H9 (cell line): ENCODE measurements at regions not wholly inside any gene's neighbourhood (a gene's known extent, or its start where the extent isn't known, plus 50 kb on each side); places are given as distances from the start of the nearest gene placed in this dataset.

Experiments
- DNase-seq: peaks from one replicate; pipeline ENCODE4 v3.0.0-alpha.2; 2017
- H2AFZ ChIP-seq: one replicate; pipeline ENCODE4 v1.6.1; 2013; ENCODE audit warnings: mild to moderate bottlenecking, low read length, control low read depth, moderate library complexity
- H2AK5ac ChIP-seq: 2 replicates; pipeline ENCODE4 v1.6.1; 2013; ENCODE audit warnings: low read length, control low read depth, mixed read lengths; ENCODE audit not compliant: insufficient read length
- H2BK120ac ChIP-seq: one replicate; pipeline ENCODE4 v1.6.1; 2013; ENCODE audit warnings: low read depth, mild to moderate bottlenecking, low read length, control low read depth, inconsistent platforms; ENCODE audit not compliant: poor library complexity, severe bottlenecking
- H2BK12ac ChIP-seq: 2 replicates; pipeline ENCODE4 v1.6.1; 2013; ENCODE audit warnings: low read length, control low read depth, mixed read lengths, low read depth; ENCODE audit not compliant: insufficient read length
- H2BK15ac ChIP-seq: 2 replicates; pipeline ENCODE4 v1.6.1; 2013; ENCODE audit warnings: low read depth, low read length, control low read depth
- H2BK20ac ChIP-seq: one replicate; pipeline ENCODE4 v1.6.1; 2013; ENCODE audit warnings: low read depth, mild to moderate bottlenecking, low read length, control low read depth, inconsistent platforms; ENCODE audit not compliant: poor library complexity, severe bottlenecking
- H2BK5ac ChIP-seq: 2 replicates; pipeline ENCODE4 v1.6.1; 2013; ENCODE audit warnings: low read length, control low read depth, mixed read lengths; ENCODE audit not compliant: insufficient read length
- H3K14ac ChIP-seq: 2 replicates; pipeline ENCODE4 v1.6.1; 2013; ENCODE audit warnings: low read length, control low read depth; ENCODE audit not compliant: insufficient read depth
- H3K18ac ChIP-seq: 2 replicates; pipeline ENCODE4 v1.6.1; 2013; ENCODE audit warnings: low read depth, mild to moderate bottlenecking, mixed read lengths, low read length, control low read depth; ENCODE audit not compliant: insufficient read length
- H3K23ac ChIP-seq: 2 replicates; pipeline ENCODE4 v1.6.1; 2013; ENCODE audit warnings: low read length, control low read depth, mixed read lengths, low read depth; ENCODE audit not compliant: insufficient read length
- H3K23me2 ChIP-seq: 2 replicates; pipeline ENCODE4 v1.6.1; 2013; ENCODE audit warnings: low read depth, mild to moderate bottlenecking, mixed read lengths, low read length, control low read depth; ENCODE audit not compliant: insufficient read length, poor library complexity, severe bottlenecking
- H3K27ac ChIP-seq: 2 replicates; pipeline ENCODE4 v1.5.1; 2013; ENCODE audit warnings: low read length, control low read depth, mixed read lengths, low read depth; ENCODE audit not compliant: insufficient read length
- H3K27me3 ChIP-seq: 2 replicates; pipeline ENCODE4 v1.6.1; 2013; ENCODE audit warnings: low read length, control low read depth, inconsistent platforms; ENCODE audit not compliant: insufficient read depth
- H3K4ac ChIP-seq: 2 replicates; pipeline ENCODE4 v1.6.1; 2013; ENCODE audit warnings: low read depth, mild to moderate bottlenecking, control low read depth, inconsistent platforms, low read length, moderate library complexity
- H3K4me1 ChIP-seq: 2 replicates; pipeline ENCODE4 v1.6.1; 2013; ENCODE audit warnings: low read length, control low read depth, inconsistent platforms; ENCODE audit not compliant: insufficient read depth
- H3K4me2 ChIP-seq: 2 replicates; pipeline ENCODE4 v1.6.1; 2013; ENCODE audit warnings: low read length, control low read depth, mixed read lengths; ENCODE audit not compliant: insufficient read length, insufficient read depth
- H3K56ac ChIP-seq: 2 replicates; pipeline ENCODE4 v1.6.1; 2013; ENCODE audit warnings: low read depth, mild to moderate bottlenecking, mixed read lengths, low read length, control low read depth; ENCODE audit not compliant: insufficient read length
- H3K79me1 ChIP-seq: 2 replicates; pipeline ENCODE4 v1.6.1; 2013; ENCODE audit warnings: low read depth, mild to moderate bottlenecking, moderate library complexity, low read length, control low read depth, inconsistent platforms; ENCODE audit not compliant: insufficient read depth, poor library complexity, severe bottlenecking
- H3K79me2 ChIP-seq: 2 replicates; pipeline ENCODE4 v1.6.1; 2013; ENCODE audit warnings: low read length, control low read depth, inconsistent platforms; ENCODE audit not compliant: insufficient read depth
- H3K9ac ChIP-seq: 2 replicates; pipeline ENCODE4 v1.6.1; 2013; ENCODE audit warnings: low read length, control low read depth, mixed read lengths; ENCODE audit not compliant: insufficient read length; ENCODE audit errors: extremely low read depth
- H3K9me3 ChIP-seq: one replicate; pipeline ENCODE4 v1.6.1; 2013; ENCODE audit warnings: low read depth, low read length, inconsistent platforms; ENCODE audit not compliant: control insufficient read depth
- H3T11ph ChIP-seq: one replicate; pipeline ENCODE4 v1.6.1; 2013; ENCODE audit warnings: mild to moderate bottlenecking, low read length, control low read depth, inconsistent platforms
- H4K20me1 ChIP-seq: one replicate; pipeline ENCODE4 v1.6.1; 2013; ENCODE audit not compliant: control insufficient read depth, insufficient read length, insufficient read depth
- H4K5ac ChIP-seq: 2 replicates; pipeline ENCODE4 v1.6.1; 2013; ENCODE audit warnings: low read depth, mild to moderate bottlenecking, mixed read lengths, low read length, control low read depth; ENCODE audit not compliant: insufficient read length
- H4K8ac ChIP-seq: replicated peaks from 2 replicates; pipeline ENCODE4 v1.6.1; 2013; ENCODE audit warnings: low read length, control low read depth, mixed read lengths, low read depth; ENCODE audit not compliant: insufficient read length
- H4K91ac ChIP-seq: 2 replicates; pipeline ENCODE4 v1.6.1; 2013; ENCODE audit warnings: low read depth, mild to moderate bottlenecking, moderate library complexity, mixed read lengths, low read length, control low read depth; ENCODE audit not compliant: insufficient read length
- H3K27ac Mint-ChIP-seq, 3 experiments: 2 replicates in 2 of 3; 3 replicates in 1 of 3; pipeline ENCODE4 v1.8.0; 2020 to 2021; ENCODE audit warnings: mixed read lengths in 3 of 3, mild to moderate bottlenecking in 1 of 3, moderate library complexity in 1 of 3
- H3K27me3 Mint-ChIP-seq: 2 replicates; pipeline ENCODE4 v1.8.0; 2021; ENCODE audit warnings: low read depth, mild to moderate bottlenecking, moderate library complexity, mixed read lengths
- H3K36me3 Mint-ChIP-seq, 3 experiments: 2 replicates in 2 of 3; 3 replicates in 1 of 3; pipeline ENCODE4 v1.8.0; 2020 to 2021; ENCODE audit warnings: low read depth in 3 of 3, mixed read lengths in 3 of 3; ENCODE audit not compliant: insufficient read depth in 1 of 3
- H3K4me1 Mint-ChIP-seq, 2 experiments: 2 replicates each; pipeline ENCODE4 v1.8.0; 2020; ENCODE audit warnings: mixed read lengths in 2 of 2
- H3K4me3 Mint-ChIP-seq, 2 experiments: 2 replicates in 1 of 2; 3 replicates in 1 of 2; pipeline ENCODE4 v1.8.0; 2020 to 2021; ENCODE audit warnings: mild to moderate bottlenecking in 2 of 2, mixed read lengths in 2 of 2, moderate library complexity in 1 of 2
- H3K9me3 Mint-ChIP-seq, 2 experiments: 2 replicates in 1 of 2; 3 replicates in 1 of 2; pipeline ENCODE4 v1.8.0; 2020; ENCODE audit warnings: mild to moderate bottlenecking in 2 of 2, mixed read lengths in 2 of 2, moderate library complexity in 1 of 2
- CTCF ChIP-seq: fragments of 200-600 bp; sonication (generic); conservative IDR thresholded peaks from 3 replicates; pipeline ENCODE4 v1.8.0; 2021; ENCODE audit warnings: antibody characterized with exemption, mild to moderate bottlenecking
- WGBS: extraction: QIAGEN DNeasy Blood & Tissue Kit; methylation state at CpG from one replicate; pipeline ENCODE4 v1.1.7; 2013; ENCODE audit warnings: missing lambda C conversion rate, low lambda C conversion rate, mixed read lengths; ENCODE audit not compliant: insufficient read length; ENCODE audit errors: extremely low coverage; 5-methylcytosine and 5-hydroxymethylcytosine counted together

DNA sequence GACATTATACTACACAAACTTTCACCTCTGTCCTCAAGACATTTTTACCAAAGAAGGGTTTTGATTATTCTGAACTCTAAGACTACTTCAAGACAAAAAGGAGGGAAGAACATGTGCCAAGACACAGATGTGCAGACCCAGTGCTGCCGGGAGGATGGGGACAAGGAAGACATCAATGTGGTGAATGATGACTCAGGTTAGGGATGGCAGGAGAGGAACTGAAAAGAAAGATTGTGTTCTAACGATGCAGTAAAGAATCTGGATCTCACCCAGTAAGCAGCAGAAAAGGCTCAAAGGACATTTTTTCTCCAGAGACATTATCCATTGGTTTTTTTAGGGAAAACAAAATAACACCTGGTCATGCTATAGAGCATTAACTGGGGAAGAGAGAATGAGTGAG is 449.9 kb upstream of the NR2F2 start:
- Histone ChIP-seq H3K79me2 (no peaks in the 10 kb centered on the region), H3K14ac (no peak overlapping the region), H3K4ac (no peak overlapping the region), H2BK12ac (no peak overlapping the region), H3K18ac (no peak overlapping the region), H3K9me3 (no peaks in the 10 kb centered on the region), H2BK20ac (no peak overlapping the region), H2AK5ac (no peak overlapping the region), H4K8ac (no peak overlapping the region), H3T11ph (no peak overlapping the region), H3K23me2 (no peaks in the 10 kb centered on the region), H4K20me1 (no peaks in the 10 kb centered on the region), H2BK120ac (no peak overlapping the region), H3K4me1 (peaks cover 6% of the 10 kb centered on the region; the same call in 1 of the 2 replicates), H3K27me3 (no peaks in the 10 kb centered on the region), H3K4me2 (no peak overlapping the region), H3K9ac (no peak overlapping the region), H3K56ac (no peak overlapping the region), H3K27ac (no peak overlapping the region), H2AFZ (no peak overlapping the region), H2BK15ac (no peak overlapping the region), H3K23ac (no peak overlapping the region), H2BK5ac (no peak overlapping the region), H3K79me1 (no peaks in the 10 kb centered on the region), H4K91ac (no peak overlapping the region), H4K5ac (no peak overlapping the region)
- Mint-ChIP-seq H3K36me3 (no peaks in the 10 kb centered on the region), H3K27me3 (peaks cover 2% of the 10 kb centered on the region; the same call in 1 of the 2 replicates), H3K4me1 (peaks cover 11 to 15% of the 10 kb centered on the region in 2 experiments), H3K4me3 (no peak overlapping the region), H3K9me3 (no peaks in the 10 kb centered on the region), H3K27ac (no peak overlapping the region)
- no peak for DNase-seq
- TF ChIP-seq CTCF, result no peak
- no CpG with 5 or more reads among the region's 2 CpGs for WGBS
